AG04450 (cell line): ENCODE measurements at regions not wholly inside any gene's neighbourhood (a gene's known extent, or its start where the extent isn't known, plus 50 kb on each side); places are given as distances from the start of the nearest gene placed in this dataset.

Source experiments
- CTCF ChIA-PET: fragments of 300-600, 350-600 bp; formaldehyde crosslinking; extraction: SDS; loops from one replicate; lab custom pipeline; 2022; ENCODE audit warnings: antibody characterized with exemption, inconsistent platforms; lab: Charles Lee
- POLR2A ChIA-PET: fragments of 350-600 bp; formaldehyde crosslinking; extraction: SDS; loops from one replicate; lab custom pipeline; 2021; ENCODE audit warnings: antibody characterized with exemption, inconsistent platforms; lab: Yijun Ruan, JAX
- DNase-seq: peaks from one replicate; pipeline ENCODE4 v3.0.0-alpha.2; 2011; ENCODE audit warnings: low read depth, low spot score
- H3K27ac ChIP-seq: one replicate; pipeline ENCODE4 v1.5.1; 2012; ENCODE audit warnings: low read depth, low read length, control low read depth
- H3K27me3 ChIP-seq: one replicate; pipeline ENCODE4 v1.6.0; 2012; ENCODE audit warnings: low read length; ENCODE audit not compliant: control insufficient read depth, insufficient read depth
- H3K4me3 ChIP-seq: 2 replicates; pipeline ENCODE4 v1.5.1; 2011; ENCODE audit warnings: mild to moderate bottlenecking, low read depth, low read length, control low read depth
- H3K9me3 ChIP-seq: 2 replicates; pipeline ENCODE4 v1.5.1; 2012; ENCODE audit warnings: low read length; ENCODE audit not compliant: control insufficient read depth, insufficient read depth
- TF ChIP-seq, protein P1 (sequence below): IDR thresholded peaks from 2 replicates; pipeline ENCODE4 v1.5.1; 2011; ENCODE audit warnings: low read depth, low read length, control low read depth, inconsistent platforms

GRCh38 chr22:47437636-47438035 lies 675.2 kb downstream of the TBC1D22A start:
- no peaks in the 10 kb centered on the region for H3K27me3 ChIP-seq
- TF ChIP-seq, protein P1, sequence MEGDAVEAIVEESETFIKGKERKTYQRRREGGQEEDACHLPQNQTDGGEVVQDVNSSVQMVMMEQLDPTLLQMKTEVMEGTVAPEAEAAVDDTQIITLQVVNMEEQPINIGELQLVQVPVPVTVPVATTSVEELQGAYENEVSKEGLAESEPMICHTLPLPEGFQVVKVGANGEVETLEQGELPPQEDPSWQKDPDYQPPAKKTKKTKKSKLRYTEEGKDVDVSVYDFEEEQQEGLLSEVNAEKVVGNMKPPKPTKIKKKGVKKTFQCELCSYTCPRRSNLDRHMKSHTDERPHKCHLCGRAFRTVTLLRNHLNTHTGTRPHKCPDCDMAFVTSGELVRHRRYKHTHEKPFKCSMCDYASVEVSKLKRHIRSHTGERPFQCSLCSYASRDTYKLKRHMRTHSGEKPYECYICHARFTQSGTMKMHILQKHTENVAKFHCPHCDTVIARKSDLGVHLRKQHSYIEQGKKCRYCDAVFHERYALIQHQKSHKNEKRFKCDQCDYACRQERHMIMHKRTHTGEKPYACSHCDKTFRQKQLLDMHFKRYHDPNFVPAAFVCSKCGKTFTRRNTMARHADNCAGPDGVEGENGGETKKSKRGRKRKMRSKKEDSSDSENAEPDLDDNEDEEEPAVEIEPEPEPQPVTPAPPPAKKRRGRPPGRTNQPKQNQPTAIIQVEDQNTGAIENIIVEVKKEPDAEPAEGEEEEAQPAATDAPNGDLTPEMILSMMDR: no peak
- H3K9me3 ChIP-seq: peaks cover 22% of the 10 kb centered on the region
- DNase-seq: no peak
- H3K27ac ChIP-seq: no peak overlapping the region
- H3K4me3 ChIP-seq: no peak overlapping the region
- CTCF ChIA-PET: no interaction called here
- POLR2A ChIA-PET: no interaction called here

GRCh38 chr22:47437110-47437509 lies 674.7 kb downstream of the TBC1D22A start:
- no peak overlapping the region for H3K4me3 ChIP-seq
- peaks cover 21% of the 10 kb centered on the region for H3K9me3 ChIP-seq
- CTCF ChIA-PET: no interaction called here
- POLR2A ChIA-PET: no interaction called here
- H3K27ac ChIP-seq: no peak overlapping the region
- DNase-seq: no peak
- TF ChIP-seq, protein P1: no peak
- no peaks in the 10 kb centered on the region for H3K27me3 ChIP-seq

GRCh38 chr22:47435826-47436225 lies 673.4 kb downstream of the TBC1D22A start:
- ChIA-PET POLR2A (no interaction called here), CTCF (no interaction called here)
- peaks cover 21% of the 10 kb centered on the region for H3K9me3 ChIP-seq
- H3K4me3 ChIP-seq: no peak overlapping the region
- no peaks in the 10 kb centered on the region for H3K27me3 ChIP-seq
- DNase-seq: no peak
- TF ChIP-seq, protein P1: no peak
- no peak overlapping the region for H3K27ac ChIP-seq

DNA sequence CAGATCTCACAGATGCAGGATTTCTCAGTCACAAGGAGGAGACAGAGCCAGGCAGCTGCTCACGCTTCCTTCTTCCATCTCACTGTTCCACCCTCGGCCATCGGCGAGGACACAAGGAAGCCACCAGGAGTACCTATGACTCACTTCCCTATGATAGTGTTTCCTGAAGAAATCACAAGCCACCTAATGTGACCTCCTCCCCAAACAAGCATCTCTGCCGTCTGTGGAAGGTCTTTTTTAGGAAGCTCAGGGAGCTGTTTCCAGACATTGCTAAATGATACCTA lies 672.7 kb downstream of the TBC1D22A start:
- Histone ChIP-seq H3K4me3 (no peak overlapping the region), H3K27ac (no peak overlapping the region), H3K9me3 (peaks cover 24% of the 10 kb centered on the region), H3K27me3 (no peaks in the 10 kb centered on the region)
- no peak for DNase-seq
- CTCF ChIA-PET: no interaction called here
- POLR2A ChIA-PET: no interaction called here
- TF ChIP-seq, protein P1: no peak

DNA sequence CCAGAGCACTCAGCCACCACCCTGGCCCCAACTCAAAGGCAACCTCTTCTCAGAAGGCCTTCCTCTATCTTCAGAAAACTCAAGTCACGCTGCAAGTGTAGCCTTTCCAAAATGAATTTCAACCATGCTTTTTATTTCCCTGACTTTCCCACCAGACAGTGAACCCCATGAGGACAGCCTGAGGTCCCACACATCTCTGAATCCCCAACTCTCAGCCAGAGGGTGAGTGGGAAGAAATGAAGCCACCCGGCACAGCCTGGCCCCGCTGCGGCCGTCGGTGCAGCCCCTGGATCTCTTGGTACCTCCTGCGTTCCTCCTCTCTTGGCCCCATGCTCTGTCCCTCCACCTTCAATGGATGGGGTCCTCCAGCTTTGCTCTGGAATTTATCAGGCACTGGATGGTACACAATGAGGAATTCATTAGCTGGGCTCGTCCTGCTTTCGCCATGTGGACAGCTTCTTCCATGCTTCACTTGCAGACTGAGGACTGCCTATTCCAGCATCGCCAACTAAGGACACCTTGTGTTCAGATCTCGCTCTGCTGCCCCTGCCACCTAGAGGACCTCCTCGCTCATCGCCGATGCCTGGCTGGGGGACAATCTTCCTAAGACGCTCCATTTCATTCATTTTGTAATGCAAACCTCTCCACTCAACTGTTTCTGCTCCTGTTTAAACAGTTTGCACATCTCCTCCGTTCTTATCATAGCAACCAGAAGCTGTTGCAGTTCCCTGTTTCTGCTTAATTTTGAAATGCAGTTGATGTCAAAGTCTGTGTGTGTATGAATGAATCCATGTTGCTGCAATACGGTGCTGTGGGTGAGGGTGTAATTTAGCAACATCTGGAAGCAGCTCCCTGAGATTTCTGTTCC lies 672.1 kb downstream of the TBC1D22A start:
- Histone ChIP-seq H3K27me3 (no peaks in the 10 kb centered on the region), H3K4me3 (no peak overlapping the region), H3K27ac (no peak overlapping the region), H3K9me3 (peaks cover 24% of the 10 kb centered on the region)
- POLR2A ChIA-PET: no interaction called here
- no peak for DNase-seq
- CTCF ChIA-PET: no interaction called here
- TF ChIP-seq, protein P1: no peak
